ENCODE measurements at regions not wholly inside any gene's neighbourhood (a gene's known extent, or its start where the extent isn't known, plus 50 kb on each side); places are given as distances from the start of the nearest gene placed in this dataset.

DNA sequence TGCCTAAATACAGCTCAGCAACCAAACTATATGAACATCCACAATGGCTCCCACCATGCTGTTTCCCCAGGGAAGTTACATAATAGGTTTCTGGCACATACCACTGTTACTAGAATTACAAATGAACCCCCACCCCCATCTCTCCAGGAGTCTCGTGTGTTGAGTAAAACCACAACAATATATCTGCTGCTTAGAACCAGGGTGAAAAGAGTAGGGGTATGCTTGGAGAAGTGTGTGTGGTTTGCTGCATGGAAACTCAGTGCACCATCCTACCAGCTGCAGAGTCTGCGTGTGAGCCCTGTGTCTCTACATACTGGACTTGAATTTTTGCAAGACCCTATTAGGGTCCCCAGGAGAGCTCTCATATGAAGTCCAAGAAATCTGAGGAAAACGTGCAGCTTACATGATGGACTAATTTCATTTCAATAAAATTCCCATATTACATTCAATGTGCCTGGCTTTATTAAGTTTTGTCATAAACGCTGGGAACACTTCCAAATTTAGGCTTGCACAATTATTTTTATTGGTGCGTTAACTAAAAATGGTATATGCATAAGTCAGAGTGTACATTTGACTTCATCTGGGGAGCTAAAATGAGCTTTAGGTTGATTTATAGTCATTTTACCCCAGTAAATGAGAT lies 104.5 kb upstream of the NFIB start:
- no TSS peak for BruUV-seq (replicated peaks)
- POLR2A ChIA-PET = no interaction called here

GRCh38 chr9:14417237-14417636 lies 103.3 kb upstream of the NFIB start:
- DNase-seq (ENCODE audit: low read depth, low spot score) = no peak
- TF ChIP-seq, protein P1, sequence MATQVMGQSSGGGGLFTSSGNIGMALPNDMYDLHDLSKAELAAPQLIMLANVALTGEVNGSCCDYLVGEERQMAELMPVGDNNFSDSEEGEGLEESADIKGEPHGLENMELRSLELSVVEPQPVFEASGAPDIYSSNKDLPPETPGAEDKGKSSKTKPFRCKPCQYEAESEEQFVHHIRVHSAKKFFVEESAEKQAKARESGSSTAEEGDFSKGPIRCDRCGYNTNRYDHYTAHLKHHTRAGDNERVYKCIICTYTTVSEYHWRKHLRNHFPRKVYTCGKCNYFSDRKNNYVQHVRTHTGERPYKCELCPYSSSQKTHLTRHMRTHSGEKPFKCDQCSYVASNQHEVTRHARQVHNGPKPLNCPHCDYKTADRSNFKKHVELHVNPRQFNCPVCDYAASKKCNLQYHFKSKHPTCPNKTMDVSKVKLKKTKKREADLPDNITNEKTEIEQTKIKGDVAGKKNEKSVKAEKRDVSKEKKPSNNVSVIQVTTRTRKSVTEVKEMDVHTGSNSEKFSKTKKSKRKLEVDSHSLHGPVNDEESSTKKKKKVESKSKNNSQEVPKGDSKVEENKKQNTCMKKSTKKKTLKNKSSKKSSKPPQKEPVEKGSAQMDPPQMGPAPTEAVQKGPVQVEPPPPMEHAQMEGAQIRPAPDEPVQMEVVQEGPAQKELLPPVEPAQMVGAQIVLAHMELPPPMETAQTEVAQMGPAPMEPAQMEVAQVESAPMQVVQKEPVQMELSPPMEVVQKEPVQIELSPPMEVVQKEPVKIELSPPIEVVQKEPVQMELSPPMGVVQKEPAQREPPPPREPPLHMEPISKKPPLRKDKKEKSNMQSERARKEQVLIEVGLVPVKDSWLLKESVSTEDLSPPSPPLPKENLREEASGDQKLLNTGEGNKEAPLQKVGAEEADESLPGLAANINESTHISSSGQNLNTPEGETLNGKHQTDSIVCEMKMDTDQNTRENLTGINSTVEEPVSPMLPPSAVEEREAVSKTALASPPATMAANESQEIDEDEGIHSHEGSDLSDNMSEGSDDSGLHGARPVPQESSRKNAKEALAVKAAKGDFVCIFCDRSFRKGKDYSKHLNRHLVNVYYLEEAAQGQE (IDR thresholded peaks at IDR 0.05; ENCODE audit: insufficient read depth in 1 of 2, low read depth in 2 of 2, low read length in 1 of 2) = no peak
- no peak for TF ChIP-seq TCF7L2 (IDR thresholded peaks at IDR 0.05; ENCODE audit: low read depth, low read length)
- no peak for TF ChIP-seq SIN3A (IDR thresholded peaks at IDR 0.05; ENCODE audit: borderline replicate concordance, insufficient read depth, low read depth, low read length)
- TF ChIP-seq POLR2AphosphoS5 (IDR thresholded peaks at IDR 0.05; ENCODE audit: low read depth, low read length) = no peak
- TF ChIP-seq, protein P2, sequence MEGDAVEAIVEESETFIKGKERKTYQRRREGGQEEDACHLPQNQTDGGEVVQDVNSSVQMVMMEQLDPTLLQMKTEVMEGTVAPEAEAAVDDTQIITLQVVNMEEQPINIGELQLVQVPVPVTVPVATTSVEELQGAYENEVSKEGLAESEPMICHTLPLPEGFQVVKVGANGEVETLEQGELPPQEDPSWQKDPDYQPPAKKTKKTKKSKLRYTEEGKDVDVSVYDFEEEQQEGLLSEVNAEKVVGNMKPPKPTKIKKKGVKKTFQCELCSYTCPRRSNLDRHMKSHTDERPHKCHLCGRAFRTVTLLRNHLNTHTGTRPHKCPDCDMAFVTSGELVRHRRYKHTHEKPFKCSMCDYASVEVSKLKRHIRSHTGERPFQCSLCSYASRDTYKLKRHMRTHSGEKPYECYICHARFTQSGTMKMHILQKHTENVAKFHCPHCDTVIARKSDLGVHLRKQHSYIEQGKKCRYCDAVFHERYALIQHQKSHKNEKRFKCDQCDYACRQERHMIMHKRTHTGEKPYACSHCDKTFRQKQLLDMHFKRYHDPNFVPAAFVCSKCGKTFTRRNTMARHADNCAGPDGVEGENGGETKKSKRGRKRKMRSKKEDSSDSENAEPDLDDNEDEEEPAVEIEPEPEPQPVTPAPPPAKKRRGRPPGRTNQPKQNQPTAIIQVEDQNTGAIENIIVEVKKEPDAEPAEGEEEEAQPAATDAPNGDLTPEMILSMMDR (IDR thresholded peaks at IDR 0.05) = no peak
- Histone ChIP-seq H3K27ac (ENCODE audit: low read length) (no peak overlapping the region), H3K36me3 (ENCODE audit: control insufficient read depth, insufficient read depth, low read length) (no peaks in the 10 kb centered on the region), H3K9me3 (ENCODE audit: control insufficient read depth, insufficient read depth, low read depth, low read length) (no peaks in the 10 kb centered on the region), H3K27me3 (ENCODE audit: control insufficient read depth, insufficient read depth, low read length) (no peaks in the 10 kb centered on the region), H3K4me1 (ENCODE audit: control insufficient read depth, insufficient read depth, low read length) (no peaks in the 10 kb centered on the region), H3K4me3 (ENCODE audit: low read depth in 2 of 2, low read length in 2 of 2) (no peak overlapping the region)
- no TSS peak for BruUV-seq (replicated peaks)
- CTCF ChIA-PET = no interaction called here
- POLR2A ChIA-PET = no interaction called here
- in situ Hi-C loops (cut with HindIII; ENCODE audit: low pct_unique_long_range_greater_than_20kb, low sequenced_read_pairs) (no loop called here), intact Hi-C loops (cut with micrococcal nuclease; ENCODE audit: unreplicated experiment) (no loop called here)
- no peak for ATAC-seq

More for the DNA sequence above, 104.5 kb upstream of the NFIB start:
- H3K27ac ChIP-seq (ENCODE audit: low read length) = no peak overlapping the region
- in situ Hi-C loops (cut with HindIII; ENCODE audit: low pct_unique_long_range_greater_than_20kb, low sequenced_read_pairs) (no loop called here), intact Hi-C loops (cut with micrococcal nuclease; ENCODE audit: unreplicated experiment) (no loop called here)
- no peaks in the 10 kb centered on the region for H3K4me1 ChIP-seq (ENCODE audit: control insufficient read depth, insufficient read depth, low read length)
- H3K36me3 ChIP-seq (ENCODE audit: control insufficient read depth, insufficient read depth, low read length) = no peaks in the 10 kb centered on the region
- no peak overlapping the region for H3K4me3 ChIP-seq (ENCODE audit: low read depth in 2 of 2, low read length in 2 of 2)
- ATAC-seq (no peak), DNase-seq (ENCODE audit: low read depth, low spot score) (no peak)
- TF ChIP-seq, protein P2 (IDR thresholded peaks at IDR 0.05) = no peak
- TF ChIP-seq POLR2AphosphoS5 (IDR thresholded peaks at IDR 0.05; ENCODE audit: low read depth, low read length) (no peak), SIN3A (IDR thresholded peaks at IDR 0.05; ENCODE audit: borderline replicate concordance, insufficient read depth, low read depth, low read length) (no peak), TCF7L2 (IDR thresholded peaks at IDR 0.05; ENCODE audit: low read depth, low read length) (no peak)
- TF ChIP-seq, protein P1 (IDR thresholded peaks at IDR 0.05; ENCODE audit: insufficient read depth in 1 of 2, low read depth in 2 of 2, low read length in 1 of 2) = no peak
- no peaks in the 10 kb centered on the region for H3K9me3 ChIP-seq (ENCODE audit: control insufficient read depth, insufficient read depth, low read depth, low read length)
- CTCF ChIA-PET = no interaction called here
- no peaks in the 10 kb centered on the region for H3K27me3 ChIP-seq (ENCODE audit: control insufficient read depth, insufficient read depth, low read length)
